ENCODE measurements at regions not wholly inside any gene's neighbourhood (a gene's known extent, or its start where the extent isn't known, plus 50 kb on each side); places are given as distances from the start of the nearest gene placed in this dataset.

- no peak for TF ChIP-seq ZNF382 (CRISPR knock-in tag; IDR thresholded peaks at IDR 0.05; ENCODE audit: borderline replicate concordance)
- TF ChIP-seq PHF5A (CRISPR knock-in tag; IDR thresholded peaks at IDR 0.05; ENCODE audit: low read depth, unreplicated experiment): no peak
- no peak for TF ChIP-seq FIP1L1 (IDR thresholded peaks at IDR 0.05; ENCODE audit: borderline replicate concordance, insufficient read depth, low read depth, low read length)
- no peak for TF ChIP-seq GPBP1L1 (CRISPR knock-in tag; IDR thresholded peaks at IDR 0.05)
- TF ChIP-seq HOXA7 (CRISPR knock-in tag; IDR thresholded peaks at IDR 0.05): no peak
- no peak for TF ChIP-seq SMYD3 (CRISPR knock-in tag; IDR thresholded peaks at IDR 0.05)
- TF ChIP-seq ZNF879 (CRISPR knock-in tag; IDR thresholded peaks at IDR 0.05): no peak
- no peak for TF ChIP-seq JARID2 (CRISPR knock-in tag; IDR thresholded peaks at IDR 0.05; ENCODE audit: insufficient replicate concordance)
- TF ChIP-seq EED (CRISPR knock-in tag; IDR thresholded peaks at IDR 0.05): no peak; the same call in 1 of the 2 replicates
- TF ChIP-seq ZNF12 (CRISPR knock-in tag; IDR thresholded peaks at IDR 0.05): peak; percentile 18; the same call in 1 of the 2 replicates
- TF ChIP-seq NR2F6 (IDR thresholded peaks at IDR 0.05): peak; percentile 96
- peak; percentile 98 for TF ChIP-seq NR2F6 (CRISPR knock-in tag; IDR thresholded peaks at IDR 0.05)
- TF ChIP-seq ZNF543 (CRISPR knock-in tag; IDR thresholded peaks at IDR 0.05): no peak
- TF ChIP-seq NR2C2 (CRISPR knock-in tag; IDR thresholded peaks at IDR 0.05; ENCODE audit: borderline replicate concordance): peak; percentile 96
- TF ChIP-seq MED13 (CRISPR knock-in tag; IDR thresholded peaks at IDR 0.05): no peak
- no peak for TF ChIP-seq LBX2 (CRISPR knock-in tag; IDR thresholded peaks at IDR 0.05; ENCODE audit: borderline replicate concordance)
- TF ChIP-seq ZBTB25 (CRISPR knock-in tag; IDR thresholded peaks at IDR 0.05): peak; percentile 62; the same call in 1 of the 2 replicates
- no peak for TF ChIP-seq RELA (CRISPR knock-in tag; IDR thresholded peaks at IDR 0.05)
- no peak for TF ChIP-seq ZNF674 (CRISPR knock-in tag; IDR thresholded peaks at IDR 0.05; ENCODE audit: low read depth)
- no peak for TF ChIP-seq FOXK1 (CRISPR knock-in tag; IDR thresholded peaks at IDR 0.05; ENCODE audit: borderline replicate concordance, low read depth)
- TF ChIP-seq RORA (CRISPR knock-in tag; IDR thresholded peaks at IDR 0.05): no peak
- TF ChIP-seq FOXP1 (IDR thresholded peaks at IDR 0.05): no peak
- peak; percentile 32; the same call in 1 of the 2 replicates for TF ChIP-seq FOXP1 (CRISPR knock-in tag; IDR thresholded peaks at IDR 0.05)
- TF ChIP-seq POLR2G (IDR thresholded peaks at IDR 0.05; ENCODE audit: low read depth, low read length): 0 out of 2 replicates have a peak, but pooled peaks have one; percentile 55
- peak; percentile 78; the same call in 1 of the 2 replicates for TF ChIP-seq FOXC1 (CRISPR knock-in tag; IDR thresholded peaks at IDR 0.05; ENCODE audit: borderline replicate concordance)
- no peak for TF ChIP-seq CEBPZ (IDR thresholded peaks at IDR 0.05; ENCODE audit: low read length)
These were observed 65.5 kb upstream of the AFDN start (continued) for GRCh38 chr6:167760979-167761793.
